ENCODE measurements at regions not wholly inside any gene's neighbourhood (a gene's known extent, or its start where the extent isn't known, plus 50 kb on each side); places are given as distances from the start of the nearest gene placed in this dataset.

DNA sequence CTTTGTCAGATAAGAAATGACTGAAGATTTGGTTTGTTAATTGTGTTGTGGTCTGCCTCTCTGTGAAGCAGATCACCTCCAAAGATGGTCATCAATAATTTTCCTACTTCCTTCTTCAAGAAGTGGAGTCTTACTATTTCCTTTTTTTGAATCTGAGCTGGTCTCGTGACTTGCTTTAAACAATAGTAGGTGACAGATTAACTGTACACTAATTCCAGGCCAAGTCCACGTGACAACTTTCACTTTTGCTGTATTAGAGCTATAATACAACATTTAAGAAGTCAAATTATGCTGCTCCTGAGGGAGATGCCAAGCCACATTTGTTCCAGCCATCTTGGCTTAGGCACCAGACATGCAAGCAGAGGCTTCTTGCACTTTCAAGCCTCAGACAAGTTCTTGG, 393.8 kb upstream of the GRID2 start:
- Histone ChIP-seq H3K27ac (ENCODE audit: low read depth in 1 of 2, low read length in 2 of 2) (no peak overlapping the region), H2AFZ (ENCODE audit: insufficient read depth, low read depth, low read length, poor library complexity, severe bottlenecking) (no peak overlapping the region), H3K9ac (ENCODE audit: insufficient read depth, low read length, poor library complexity, severe bottlenecking) (no peak overlapping the region), H3K4me1 (ENCODE audit: control insufficient read depth in 1 of 2, insufficient read depth in 2 of 2, low read length in 2 of 2) (no peaks in the 10 kb centered on the region), H3K36me3 (replicated peaks in 1 of 2; ENCODE audit: control insufficient read depth in 1 of 2, insufficient read depth in 2 of 2, low read length in 2 of 2) (no peaks in the 10 kb centered on the region), H3K9me3 (replicated peaks in 1 of 2; ENCODE audit: control insufficient read depth in 1 of 2, insufficient read depth in 1 of 2, low read length in 2 of 2) (no peaks in the 10 kb centered on the region), H3K79me2 (ENCODE audit: insufficient read depth, low read length) (no peaks in the 10 kb centered on the region), H3K27me3 (ENCODE audit: control insufficient read depth in 2 of 2, insufficient read depth in 2 of 2, low read length in 2 of 2) (no peaks in the 10 kb centered on the region), H3K4me2 (replicated peaks; ENCODE audit: extremely low read depth, low read length, poor library complexity, severe bottlenecking) (no peak overlapping the region), H4K20me1 (ENCODE audit: insufficient read depth, low read length) (no peaks in the 10 kb centered on the region), H3K4me3 (replicated peaks in 1 of 3; ENCODE audit: low read depth in 2 of 3, low read length in 3 of 3) (no peak overlapping the region)
- no peak overlapping the region for H3K27ac Mint-ChIP-seq
- DNase-seq: no peak
- peaks cover 0 to 1% (median 0%) of the 10 kb centered on the region in 3 donors for H3K27me3 Mint-ChIP-seq (ENCODE audit: low read depth in 3 of 3)
- H3K9me3 Mint-ChIP-seq: peaks cover 0 to 1% (median 0%) of the 10 kb centered on the region in 7 donors
- WGBS (ENCODE audit: insufficient coverage): no CpG with 5 or more reads among the region's 2 CpGs
- TF ChIP-seq, protein P1, sequence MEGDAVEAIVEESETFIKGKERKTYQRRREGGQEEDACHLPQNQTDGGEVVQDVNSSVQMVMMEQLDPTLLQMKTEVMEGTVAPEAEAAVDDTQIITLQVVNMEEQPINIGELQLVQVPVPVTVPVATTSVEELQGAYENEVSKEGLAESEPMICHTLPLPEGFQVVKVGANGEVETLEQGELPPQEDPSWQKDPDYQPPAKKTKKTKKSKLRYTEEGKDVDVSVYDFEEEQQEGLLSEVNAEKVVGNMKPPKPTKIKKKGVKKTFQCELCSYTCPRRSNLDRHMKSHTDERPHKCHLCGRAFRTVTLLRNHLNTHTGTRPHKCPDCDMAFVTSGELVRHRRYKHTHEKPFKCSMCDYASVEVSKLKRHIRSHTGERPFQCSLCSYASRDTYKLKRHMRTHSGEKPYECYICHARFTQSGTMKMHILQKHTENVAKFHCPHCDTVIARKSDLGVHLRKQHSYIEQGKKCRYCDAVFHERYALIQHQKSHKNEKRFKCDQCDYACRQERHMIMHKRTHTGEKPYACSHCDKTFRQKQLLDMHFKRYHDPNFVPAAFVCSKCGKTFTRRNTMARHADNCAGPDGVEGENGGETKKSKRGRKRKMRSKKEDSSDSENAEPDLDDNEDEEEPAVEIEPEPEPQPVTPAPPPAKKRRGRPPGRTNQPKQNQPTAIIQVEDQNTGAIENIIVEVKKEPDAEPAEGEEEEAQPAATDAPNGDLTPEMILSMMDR (IDR thresholded peaks at IDR 0.05): no peak
- H3K4me1 Mint-ChIP-seq: no peaks in the 10 kb centered on the region
- intact Hi-C loops (cut with micrococcal nuclease): no loop called here
- H3K36me3 Mint-ChIP-seq: no peaks in the 10 kb centered on the region
- no peak overlapping the region for H3K4me3 Mint-ChIP-seq

DNA sequence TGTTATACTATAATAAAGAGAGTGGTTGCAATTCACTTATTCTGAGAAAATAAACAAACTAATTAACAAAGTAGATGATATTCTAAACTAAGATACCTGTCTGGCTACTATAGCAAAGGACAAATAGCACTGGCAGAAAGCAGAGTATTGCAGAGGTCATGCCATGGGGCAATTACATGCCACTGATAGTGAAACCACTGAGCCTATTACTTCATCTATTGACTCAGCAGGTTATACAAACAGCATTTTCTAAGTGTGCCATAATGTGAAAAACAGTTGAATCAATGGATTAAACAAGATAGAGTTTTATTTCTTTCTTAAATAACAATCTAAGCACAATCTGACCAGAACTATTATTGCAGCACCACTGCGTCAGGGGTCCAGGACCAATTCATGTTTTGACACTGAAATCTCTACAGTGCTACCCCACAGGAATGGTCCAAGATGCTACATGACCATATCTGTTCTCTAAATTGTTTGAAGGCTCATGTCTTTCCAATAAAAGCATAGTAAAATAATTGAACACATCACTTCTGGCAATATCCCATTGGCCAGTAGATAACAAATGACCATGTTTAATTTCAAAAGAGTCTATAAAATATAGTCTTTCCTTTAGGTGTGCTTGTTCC, 389.5 kb upstream of the GRID2 start:
- Histone ChIP-seq H3K27ac (ENCODE audit: low read depth in 1 of 2, low read length in 2 of 2) (no peak overlapping the region), H3K79me2 (ENCODE audit: insufficient read depth, low read length) (no peaks in the 10 kb centered on the region), H2AFZ (ENCODE audit: insufficient read depth, low read depth, low read length, poor library complexity, severe bottlenecking) (no peak overlapping the region), H3K9me3 (replicated peaks in 1 of 2; ENCODE audit: control insufficient read depth in 1 of 2, insufficient read depth in 1 of 2, low read length in 2 of 2) (no peaks in the 10 kb centered on the region), H4K20me1 (ENCODE audit: insufficient read depth, low read length) (no peaks in the 10 kb centered on the region), H3K4me3 (replicated peaks in 1 of 3; ENCODE audit: low read depth in 2 of 3, low read length in 3 of 3) (no peak overlapping the region), H3K4me1 (ENCODE audit: control insufficient read depth in 1 of 2, insufficient read depth in 2 of 2, low read length in 2 of 2) (no peaks in the 10 kb centered on the region), H3K9ac (ENCODE audit: insufficient read depth, low read length, poor library complexity, severe bottlenecking) (no peak overlapping the region), H3K4me2 (replicated peaks; ENCODE audit: extremely low read depth, low read length, poor library complexity, severe bottlenecking) (no peak overlapping the region), H3K36me3 (replicated peaks in 1 of 2; ENCODE audit: control insufficient read depth in 1 of 2, insufficient read depth in 2 of 2, low read length in 2 of 2) (no peaks in the 10 kb centered on the region), H3K27me3 (ENCODE audit: control insufficient read depth in 2 of 2, insufficient read depth in 2 of 2, low read length in 2 of 2) (no peaks in the 10 kb centered on the region)
- intact Hi-C loops (cut with micrococcal nuclease): no loop called here
- Mint-ChIP-seq H3K4me3 (no peak overlapping the region), H3K27me3 (ENCODE audit: low read depth in 3 of 3) (no peaks in the 10 kb centered on the region), H3K27ac (no peak overlapping the region), H3K36me3 (no peaks in the 10 kb centered on the region), H3K4me1 (no peaks in the 10 kb centered on the region), H3K9me3 (peaks cover 0 to 3% (median 0%) of the 10 kb centered on the region in 7 donors)
- TF ChIP-seq, protein P1 (IDR thresholded peaks at IDR 0.05): no peak
- WGBS (ENCODE audit: insufficient coverage): 100% methylated on average over 1 of the region's 1 CpG
- no peak for DNase-seq
